ENCODE measurements at regions not wholly inside any gene's neighbourhood (a gene's known extent, or its start where the extent isn't known, plus 50 kb on each side); places are given as distances from the start of the nearest gene placed in this dataset.

- Histone ChIP-seq H3K27me3 (ENCODE audit: insufficient read depth, low read depth) (no peaks in the 10 kb centered on the region), H3K79me2 (ENCODE audit: low read depth) (no peaks in the 10 kb centered on the region), H3K4me3 (no peak overlapping the region), H3K9me2 (ENCODE audit: insufficient read depth) (no peaks in the 10 kb centered on the region; the same call in 1 of the 2 replicates), H3K9me3 (ENCODE audit: insufficient read depth, low read depth) (no peaks in the 10 kb centered on the region), H2AFZ (no peak overlapping the region), H3K4me1 (replicated peaks; ENCODE audit: insufficient read depth) (no peaks in the 10 kb centered on the region), H4K20me1 (ENCODE audit: insufficient read depth) (no peaks in the 10 kb centered on the region), H3F3A (ENCODE audit: insufficient read depth, low read depth) (no peaks in the 10 kb centered on the region), H3K4me2 (no peak overlapping the region), H3K36me3 (ENCODE audit: low read depth) (no peaks in the 10 kb centered on the region), H3K27ac (no peak overlapping the region)
- no TSS peak for BruUV-seq (replicated peaks)
- no peak for DNase-seq
- ChIA-PET CTCF (no interaction called here), POLR2A (ENCODE audit: unreplicated experiment) (no interaction called here)
- TF ChIP-seq EZH2 (IDR thresholded peaks at IDR 0.05; ENCODE audit: low read depth) (no peak), CTCF (conservative IDR thresholded peaks at IDR 0.05) (no peak)
- intact Hi-C loops (cut with micrococcal nuclease; ENCODE audit: unreplicated experiment) = no loop called here
Observed at GRCh38 chr13:76725211-76725610, 161.0 kb downstream of the KCTD12 start.

GRCh38 chr13:76724421-76724820 is 161.8 kb downstream of the KCTD12 start:
- TF ChIP-seq CTCF (conservative IDR thresholded peaks at IDR 0.05) (no peak), EZH2 (IDR thresholded peaks at IDR 0.05; ENCODE audit: low read depth) (no peak)
- no peak overlapping the region for H3K27ac ChIP-seq
- no peaks in the 10 kb centered on the region for H3K79me2 ChIP-seq (ENCODE audit: low read depth)
- H3K4me1 ChIP-seq (replicated peaks; ENCODE audit: insufficient read depth) = no peaks in the 10 kb centered on the region
- no peaks in the 10 kb centered on the region for H3K9me3 ChIP-seq (ENCODE audit: insufficient read depth, low read depth)
- no peak overlapping the region for H3K4me3 ChIP-seq
- no peaks in the 10 kb centered on the region; the same call in 1 of the 2 replicates for H3K9me2 ChIP-seq (ENCODE audit: insufficient read depth)
- no peak overlapping the region for H3K4me2 ChIP-seq
- no peaks in the 10 kb centered on the region for H3K27me3 ChIP-seq (ENCODE audit: insufficient read depth, low read depth)
- H2AFZ ChIP-seq = no peak overlapping the region
- intact Hi-C loops (cut with micrococcal nuclease; ENCODE audit: unreplicated experiment) = no loop called here
- no peaks in the 10 kb centered on the region for H3F3A ChIP-seq (ENCODE audit: insufficient read depth, low read depth)
- no peaks in the 10 kb centered on the region for H3K36me3 ChIP-seq (ENCODE audit: low read depth)
- no peak for DNase-seq
- no peaks in the 10 kb centered on the region for H4K20me1 ChIP-seq (ENCODE audit: insufficient read depth)
- BruUV-seq (replicated peaks) = no TSS peak
- ChIA-PET POLR2A (ENCODE audit: unreplicated experiment) (no interaction called here), CTCF (no interaction called here)

- H3K4me1 ChIP-seq (replicated peaks; ENCODE audit: insufficient read depth) = no peaks in the 10 kb centered on the region
- no peaks in the 10 kb centered on the region for H3F3A ChIP-seq (ENCODE audit: insufficient read depth, low read depth)
- no peak overlapping the region; the same call in 1 of the 2 replicates for H2AFZ ChIP-seq
- TF ChIP-seq EZH2 (IDR thresholded peaks at IDR 0.05; ENCODE audit: low read depth) (no peak), CTCF (conservative IDR thresholded peaks at IDR 0.05) (no peak)
- no peaks in the 10 kb centered on the region for H3K79me2 ChIP-seq (ENCODE audit: low read depth)
- no peaks in the 10 kb centered on the region; the same call in 1 of the 2 replicates for H3K9me2 ChIP-seq (ENCODE audit: insufficient read depth)
- CTCF ChIA-PET = no interaction called here
- H3K27me3 ChIP-seq (ENCODE audit: insufficient read depth, low read depth) = no peaks in the 10 kb centered on the region
- H3K9me3 ChIP-seq (ENCODE audit: insufficient read depth, low read depth) = no peaks in the 10 kb centered on the region
- intact Hi-C loops (cut with micrococcal nuclease; ENCODE audit: unreplicated experiment) = no loop called here
- no peaks in the 10 kb centered on the region for H4K20me1 ChIP-seq (ENCODE audit: insufficient read depth)
- no peak overlapping the region for H3K4me3 ChIP-seq
- POLR2A ChIA-PET (ENCODE audit: unreplicated experiment) = no interaction called here
- no peak overlapping the region for H3K4me2 ChIP-seq
- H3K27ac ChIP-seq = no peak overlapping the region
- no peaks in the 10 kb centered on the region for H3K36me3 ChIP-seq (ENCODE audit: low read depth)
- no TSS peak for BruUV-seq (replicated peaks)
- no peak for DNase-seq
Observed at GRCh38 chr13:76723551-76724232, 162.5 kb downstream of the KCTD12 start.
